Omental fat pad (tissue), 3 donors: ENCODE measurements at regions not wholly inside any gene's neighbourhood (a gene's known extent, or its start where the extent isn't known, plus 50 kb on each side); places are given as distances from the start of the nearest gene placed in this dataset.

Source experiments
- ATAC-seq: fragments of 150-250 bp; one replicate; pipeline ENCODE4 v1.9.1; 2016; ENCODE audit warnings: mild to moderate bottlenecking, moderate library complexity; ENCODE audit not compliant: low FRiP score
- DNase-seq: peaks from one replicate; pipeline ENCODE4 v3.0.0-alpha.2; 2019; ENCODE audit warnings: low spot score
- TF ChIP-seq, protein P1 (sequence below), 3 donors: fragments of 450-650 bp; IDR thresholded peaks; one replicate each; pipeline ENCODE4 v1.5.1; 2016 to 2017; ENCODE audit warnings: antibody characterized with exemption in 3 of 3, mild to moderate bottlenecking in 3 of 3, moderate library complexity in 2 of 3

DNA sequence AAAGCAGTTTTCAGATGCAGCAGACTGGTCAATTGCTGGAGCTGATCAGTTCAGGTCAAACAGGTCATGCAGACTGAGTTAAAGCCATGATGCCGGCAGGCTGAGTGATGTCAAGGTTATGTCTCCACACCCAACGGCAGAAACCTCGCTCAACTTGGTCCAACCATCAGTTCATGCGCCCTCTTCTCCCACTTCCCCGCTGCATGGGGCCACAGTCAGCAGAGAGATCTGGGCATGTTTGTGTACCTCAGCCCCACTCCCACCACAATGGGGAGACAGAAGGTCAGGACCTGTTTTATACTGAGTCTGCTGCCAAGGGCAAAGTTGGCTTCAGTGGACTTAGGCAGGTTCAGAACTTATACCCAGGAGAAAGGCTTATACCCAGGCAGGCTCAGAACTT is 118.7 kb downstream of the TRIM29 start:
- no peak for ATAC-seq
- TF ChIP-seq, protein P1, sequence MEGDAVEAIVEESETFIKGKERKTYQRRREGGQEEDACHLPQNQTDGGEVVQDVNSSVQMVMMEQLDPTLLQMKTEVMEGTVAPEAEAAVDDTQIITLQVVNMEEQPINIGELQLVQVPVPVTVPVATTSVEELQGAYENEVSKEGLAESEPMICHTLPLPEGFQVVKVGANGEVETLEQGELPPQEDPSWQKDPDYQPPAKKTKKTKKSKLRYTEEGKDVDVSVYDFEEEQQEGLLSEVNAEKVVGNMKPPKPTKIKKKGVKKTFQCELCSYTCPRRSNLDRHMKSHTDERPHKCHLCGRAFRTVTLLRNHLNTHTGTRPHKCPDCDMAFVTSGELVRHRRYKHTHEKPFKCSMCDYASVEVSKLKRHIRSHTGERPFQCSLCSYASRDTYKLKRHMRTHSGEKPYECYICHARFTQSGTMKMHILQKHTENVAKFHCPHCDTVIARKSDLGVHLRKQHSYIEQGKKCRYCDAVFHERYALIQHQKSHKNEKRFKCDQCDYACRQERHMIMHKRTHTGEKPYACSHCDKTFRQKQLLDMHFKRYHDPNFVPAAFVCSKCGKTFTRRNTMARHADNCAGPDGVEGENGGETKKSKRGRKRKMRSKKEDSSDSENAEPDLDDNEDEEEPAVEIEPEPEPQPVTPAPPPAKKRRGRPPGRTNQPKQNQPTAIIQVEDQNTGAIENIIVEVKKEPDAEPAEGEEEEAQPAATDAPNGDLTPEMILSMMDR (IDR thresholded peaks at IDR 0.05): no peak
- DNase-seq: no peak

DNA sequence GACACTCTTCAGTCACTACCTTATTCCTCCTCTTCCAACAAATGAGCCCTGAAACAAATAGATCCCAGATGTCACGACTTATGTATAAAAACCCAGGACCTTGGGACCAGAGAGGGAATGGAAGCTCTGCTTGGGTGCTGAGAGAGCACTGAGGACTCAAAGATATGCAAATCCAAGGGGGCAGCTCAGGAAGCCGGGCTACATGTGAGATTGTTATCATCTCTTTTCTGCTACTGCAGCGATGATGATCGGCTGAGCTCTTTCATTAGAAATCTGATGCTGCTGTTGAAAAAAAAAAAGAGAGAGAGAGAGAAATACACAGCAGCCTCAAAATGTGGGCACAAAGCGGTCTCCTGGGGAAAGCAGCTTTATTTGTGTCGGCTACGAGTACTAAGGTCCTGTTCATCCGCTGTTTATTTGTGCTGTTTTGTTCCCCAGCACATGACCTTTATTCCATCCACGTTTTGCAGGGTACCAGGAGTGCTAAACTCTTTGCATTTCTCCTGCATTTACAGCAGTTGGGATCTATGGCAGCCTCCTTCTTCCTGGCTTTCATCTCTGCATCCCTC is 120.2 kb downstream of the TRIM29 start:
- DNase-seq (no peak), ATAC-seq (no peak)
- TF ChIP-seq, protein P1 (IDR thresholded peaks at IDR 0.05): no peak

DNA sequence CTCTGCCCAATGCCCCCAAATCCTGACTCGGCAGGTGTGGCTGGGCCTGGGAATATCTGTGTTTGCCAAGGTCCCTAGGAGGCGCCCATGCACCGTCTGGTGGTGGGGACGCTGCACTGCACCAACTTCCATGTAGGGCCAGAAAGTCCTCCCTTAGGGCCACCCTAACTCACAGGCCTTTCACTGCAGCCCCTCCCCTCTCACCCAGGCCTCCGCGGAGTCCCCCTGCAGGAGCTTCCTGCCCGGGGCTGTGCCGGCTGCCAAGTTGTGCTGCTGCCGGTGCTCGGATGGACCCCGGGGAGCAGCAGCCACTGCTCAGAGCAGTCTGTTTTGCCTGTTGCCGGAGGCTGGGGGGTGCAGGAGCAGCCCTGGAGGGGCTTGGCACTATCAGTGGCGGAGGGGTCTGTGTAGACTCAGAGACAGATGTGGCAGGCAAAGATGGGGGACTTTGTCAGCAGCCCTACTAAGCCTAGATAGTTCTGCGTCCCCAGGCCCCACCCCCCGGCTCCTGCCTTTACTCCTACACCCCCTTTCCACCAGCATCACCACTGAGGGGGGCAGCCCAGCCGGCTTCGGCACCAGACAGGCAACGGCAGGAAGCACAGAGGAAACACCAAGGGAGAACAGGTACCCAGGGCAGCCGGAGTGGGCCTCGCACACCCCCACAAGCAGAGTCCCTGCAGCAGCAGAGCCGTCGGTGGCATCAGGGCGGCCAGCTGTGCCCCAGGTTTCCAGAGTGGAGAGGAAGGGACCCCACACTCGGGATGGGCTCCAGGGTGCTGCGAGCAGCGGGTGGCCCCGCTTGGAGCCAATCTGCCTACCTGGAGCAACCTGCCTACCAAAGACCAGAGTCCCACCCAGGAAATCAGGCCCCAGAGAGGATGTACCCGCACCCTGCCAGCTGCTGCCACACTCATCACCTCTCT is 124.3 kb downstream of the TRIM29 start:
- TF ChIP-seq, protein P1 (IDR thresholded peaks at IDR 0.05): peak in 1 of 3 donors; percentile 24
- DNase-seq (no peak), ATAC-seq (peak; percentile 47)

DNA sequence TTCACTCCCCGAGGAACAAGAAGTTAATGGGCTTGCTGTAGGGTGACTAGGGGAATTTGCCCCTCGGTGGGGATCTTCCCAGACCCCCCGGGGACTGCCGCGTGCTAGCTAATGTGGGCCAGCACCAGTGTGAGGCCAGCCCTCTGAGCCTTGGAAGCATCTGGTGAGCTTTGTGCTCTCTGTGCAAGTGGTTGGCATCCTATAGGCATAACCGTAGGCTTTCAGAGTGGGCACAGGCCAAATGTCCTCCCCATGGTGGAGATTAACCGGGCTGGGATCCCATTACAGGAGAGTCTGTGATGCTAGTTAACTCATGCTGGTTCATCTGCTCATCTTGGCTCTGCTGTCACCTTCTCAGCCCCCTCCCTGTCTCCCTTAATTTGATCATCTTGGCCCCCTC is 125.7 kb downstream of the TRIM29 start:
- DNase-seq (no peak), ATAC-seq (no peak)
- TF ChIP-seq, protein P1 (IDR thresholded peaks at IDR 0.05): no peak

DNA sequence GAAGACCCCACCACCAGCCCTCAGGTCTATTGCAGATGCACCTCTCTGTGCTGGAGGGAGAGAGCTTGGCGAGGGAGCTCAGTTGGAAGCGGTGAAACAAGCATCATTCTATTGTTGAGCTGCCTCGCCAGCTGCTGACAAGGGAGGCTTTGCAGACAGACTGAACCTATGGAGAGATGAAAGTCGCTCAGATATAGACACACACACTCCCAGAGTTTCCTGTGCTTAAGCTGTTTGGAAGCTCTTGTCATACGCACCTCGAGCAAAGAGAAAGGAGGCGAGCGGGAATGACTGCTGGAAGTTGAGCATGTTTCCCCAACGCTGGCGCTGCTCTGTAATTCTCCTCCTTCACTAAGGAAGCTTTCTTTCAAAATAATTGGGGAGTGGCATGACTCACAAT is 126.1 kb downstream of the TRIM29 start:
- TF ChIP-seq, protein P1 (IDR thresholded peaks at IDR 0.05): no peak
- DNase-seq: no peak
- ATAC-seq: no peak

DNA sequence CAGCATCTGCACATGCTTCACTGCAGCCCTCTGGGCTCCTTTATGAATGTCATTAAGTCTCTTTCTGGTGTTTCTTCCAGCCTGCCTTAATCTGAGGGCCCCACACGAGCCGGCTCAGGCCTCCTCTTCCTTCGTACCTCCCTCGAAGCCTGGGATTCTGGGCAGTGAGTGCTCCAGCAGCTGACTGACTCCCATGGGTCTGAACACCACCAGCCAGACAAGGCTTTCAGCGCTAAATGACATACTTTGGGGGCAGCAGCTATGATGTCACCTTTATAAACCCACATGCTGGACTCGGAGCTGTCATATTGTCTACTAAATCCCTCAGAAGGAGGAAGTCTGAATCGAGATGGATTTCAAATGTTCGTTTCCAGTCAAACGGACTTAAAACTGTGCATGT is 127.1 kb downstream of the TRIM29 start:
- ATAC-seq (no peak), DNase-seq (no peak)
- TF ChIP-seq, protein P1 (IDR thresholded peaks at IDR 0.05): no peak

DNA sequence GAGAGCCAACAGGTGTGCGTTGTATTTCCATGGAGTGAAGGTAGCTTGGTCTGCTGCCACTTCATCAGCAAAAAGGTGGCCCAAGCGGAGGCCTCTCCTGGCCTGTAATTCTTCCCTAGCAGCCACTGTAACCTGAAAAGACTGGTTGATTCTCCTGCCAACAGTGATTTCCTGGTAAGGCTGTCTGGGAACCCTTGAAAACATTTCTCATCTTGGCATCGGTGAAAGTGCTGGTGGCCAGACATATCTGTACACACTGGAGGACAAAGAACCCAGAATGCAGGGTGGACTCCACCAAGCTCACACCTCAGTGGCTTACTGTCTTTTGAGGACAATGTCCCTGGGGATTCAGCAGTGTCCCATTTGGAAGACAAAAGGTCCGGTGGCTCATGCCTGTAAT is 128.0 kb downstream of the TRIM29 start:
- ATAC-seq (no peak), DNase-seq (no peak)
- TF ChIP-seq, protein P1 (IDR thresholded peaks at IDR 0.05): no peak
